ENCODE measurements at regions not wholly inside any gene's neighbourhood (a gene's known extent, or its start where the extent isn't known, plus 50 kb on each side); places are given as distances from the start of the nearest gene placed in this dataset.

GRCh38 chr2:23237147-23237546 is 147.8 kb upstream of the KLHL29 start:
- no peak for TF ChIP-seq EZH2phosphoT487 (IDR thresholded peaks at IDR 0.05; ENCODE audit: borderline replicate concordance)
- TF ChIP-seq POLR2AphosphoS5 (IDR thresholded peaks at IDR 0.05; ENCODE audit: low read depth, low read length), result no peak
- TF ChIP-seq, protein P1, sequence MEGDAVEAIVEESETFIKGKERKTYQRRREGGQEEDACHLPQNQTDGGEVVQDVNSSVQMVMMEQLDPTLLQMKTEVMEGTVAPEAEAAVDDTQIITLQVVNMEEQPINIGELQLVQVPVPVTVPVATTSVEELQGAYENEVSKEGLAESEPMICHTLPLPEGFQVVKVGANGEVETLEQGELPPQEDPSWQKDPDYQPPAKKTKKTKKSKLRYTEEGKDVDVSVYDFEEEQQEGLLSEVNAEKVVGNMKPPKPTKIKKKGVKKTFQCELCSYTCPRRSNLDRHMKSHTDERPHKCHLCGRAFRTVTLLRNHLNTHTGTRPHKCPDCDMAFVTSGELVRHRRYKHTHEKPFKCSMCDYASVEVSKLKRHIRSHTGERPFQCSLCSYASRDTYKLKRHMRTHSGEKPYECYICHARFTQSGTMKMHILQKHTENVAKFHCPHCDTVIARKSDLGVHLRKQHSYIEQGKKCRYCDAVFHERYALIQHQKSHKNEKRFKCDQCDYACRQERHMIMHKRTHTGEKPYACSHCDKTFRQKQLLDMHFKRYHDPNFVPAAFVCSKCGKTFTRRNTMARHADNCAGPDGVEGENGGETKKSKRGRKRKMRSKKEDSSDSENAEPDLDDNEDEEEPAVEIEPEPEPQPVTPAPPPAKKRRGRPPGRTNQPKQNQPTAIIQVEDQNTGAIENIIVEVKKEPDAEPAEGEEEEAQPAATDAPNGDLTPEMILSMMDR (IDR thresholded peaks at IDR 0.05 in 2 of 3, conservative IDR thresholded peaks at IDR 0.05 in 1 of 3; ENCODE audit: borderline replicate concordance in 1 of 3, insufficient read depth in 1 of 3, low read depth in 2 of 3, low read length in 2 of 3), result no peak
- TF ChIP-seq POLR2A (IDR thresholded peaks at IDR 0.05; ENCODE audit: borderline replicate concordance, extremely low read depth, insufficient read depth, insufficient read length), result no peak
- TF ChIP-seq, protein P2, sequence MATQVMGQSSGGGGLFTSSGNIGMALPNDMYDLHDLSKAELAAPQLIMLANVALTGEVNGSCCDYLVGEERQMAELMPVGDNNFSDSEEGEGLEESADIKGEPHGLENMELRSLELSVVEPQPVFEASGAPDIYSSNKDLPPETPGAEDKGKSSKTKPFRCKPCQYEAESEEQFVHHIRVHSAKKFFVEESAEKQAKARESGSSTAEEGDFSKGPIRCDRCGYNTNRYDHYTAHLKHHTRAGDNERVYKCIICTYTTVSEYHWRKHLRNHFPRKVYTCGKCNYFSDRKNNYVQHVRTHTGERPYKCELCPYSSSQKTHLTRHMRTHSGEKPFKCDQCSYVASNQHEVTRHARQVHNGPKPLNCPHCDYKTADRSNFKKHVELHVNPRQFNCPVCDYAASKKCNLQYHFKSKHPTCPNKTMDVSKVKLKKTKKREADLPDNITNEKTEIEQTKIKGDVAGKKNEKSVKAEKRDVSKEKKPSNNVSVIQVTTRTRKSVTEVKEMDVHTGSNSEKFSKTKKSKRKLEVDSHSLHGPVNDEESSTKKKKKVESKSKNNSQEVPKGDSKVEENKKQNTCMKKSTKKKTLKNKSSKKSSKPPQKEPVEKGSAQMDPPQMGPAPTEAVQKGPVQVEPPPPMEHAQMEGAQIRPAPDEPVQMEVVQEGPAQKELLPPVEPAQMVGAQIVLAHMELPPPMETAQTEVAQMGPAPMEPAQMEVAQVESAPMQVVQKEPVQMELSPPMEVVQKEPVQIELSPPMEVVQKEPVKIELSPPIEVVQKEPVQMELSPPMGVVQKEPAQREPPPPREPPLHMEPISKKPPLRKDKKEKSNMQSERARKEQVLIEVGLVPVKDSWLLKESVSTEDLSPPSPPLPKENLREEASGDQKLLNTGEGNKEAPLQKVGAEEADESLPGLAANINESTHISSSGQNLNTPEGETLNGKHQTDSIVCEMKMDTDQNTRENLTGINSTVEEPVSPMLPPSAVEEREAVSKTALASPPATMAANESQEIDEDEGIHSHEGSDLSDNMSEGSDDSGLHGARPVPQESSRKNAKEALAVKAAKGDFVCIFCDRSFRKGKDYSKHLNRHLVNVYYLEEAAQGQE (IDR thresholded peaks at IDR 0.05; ENCODE audit: low read depth), result no peak
- TF ChIP-seq SP1 (IDR thresholded peaks at IDR 0.05; ENCODE audit: low read depth), result no peak
- no peak for TF ChIP-seq FOSL1 (IDR thresholded peaks at IDR 0.05; ENCODE audit: low read depth)
- no peak for TF ChIP-seq SRF (IDR thresholded peaks at IDR 0.05; ENCODE audit: low read depth)
- TF ChIP-seq CEBPB (IDR thresholded peaks at IDR 0.05; ENCODE audit: low read depth), result no peak
- no peak for TF ChIP-seq RAD21 (IDR thresholded peaks at IDR 0.05; ENCODE audit: low read depth)
